HCT116 (cell line): ENCODE measurements at regions not wholly inside any gene's neighbourhood (a gene's known extent, or its start where the extent isn't known, plus 50 kb on each side); places are given as distances from the start of the nearest gene placed in this dataset.

Source experiments
- ATAC-seq: fragments of 200-7000 bp; cut with Tn5 transposase; 2 replicates; pipeline ENCODE4 v1.9.1; 2020; ENCODE audit warnings: mild to moderate bottlenecking, moderate library complexity
- BruUV-seq: library from RNA; stranded (reverse); fragments of 400-500 nt; replicated peaks from 2 replicates; lab custom pipeline; 2021; lab: Mats Ljungman, UMichigan
- CTCF ChIA-PET: fragments of 300-600 bp; sonication (Branson Sonifier 250); formaldehyde crosslinking; loops from one replicate; lab custom pipeline; 2021; ENCODE audit warnings: antibody characterized with exemption; lab: Charles Lee
- POLR2A ChIA-PET: fragments of 300-600, 350-600 bp; sonication (Branson Sonifier 250); formaldehyde crosslinking; loops from one replicate; lab custom pipeline; 2021; ENCODE audit warnings: antibody characterized with exemption; lab: Charles Lee
- RAD21 ChIA-PET, 2 experiments: fragments of 300-600 bp; sonication (Branson Sonifier 250); formaldehyde crosslinking; loops; one replicate each; lab custom pipeline; 2023; ENCODE audit warnings: low total read pairs in 2 of 2; ENCODE audit not compliant: uncharacterized antibody in 2 of 2, unreplicated experiment in 2 of 2, low non-redundant PET in 1 of 2; lab: Charles Lee
- DNase-seq: peaks from one replicate; pipeline ENCODE4 v3.0.0-alpha.2; 2010; ENCODE audit warnings: low read depth, low spot score
- H2AFZ ChIP-seq: fragments of 200-600 bp; shearing (Covaris generic), sonication (generic); 2 replicates; pipeline ENCODE4 v1.6.1; 2017; ENCODE audit warnings: low read depth, mixed run types, mixed read lengths, antibody characterized with exemption, low read length; ENCODE audit not compliant: poor library complexity, severe bottlenecking
- H3K27ac ChIP-seq: 2 replicates; pipeline ENCODE4 v1.5.1; 2012; ENCODE audit warnings: low read depth, low read length
- H3K27me3 ChIP-seq: fragments of 200-600 bp; sonication (generic); 2 replicates; pipeline ENCODE4 v1.6.1; 2016; ENCODE audit warnings: mixed run types, low read length, mixed read lengths; ENCODE audit not compliant: insufficient read depth
- H3K36me3 ChIP-seq, 2 experiments: fragments of 200-500 bp in 1 of 2; fragments of 200-600 bp in 1 of 2; sonication (Bioruptor generic) in 1 of 2; sonication (generic) in 1 of 2; 2 replicates each; pipeline versions ENCODE4 v1.5.1 to v1.6.1; 2014 to 2016; ENCODE audit warnings: low read length in 2 of 2, inconsistent platforms in 1 of 2, mixed read lengths in 1 of 2, mixed run types in 1 of 2; ENCODE audit not compliant: insufficient read depth in 2 of 2, control insufficient read depth in 1 of 2
- H3K4me1 ChIP-seq, 2 experiments: fragments of 200-600 bp in 1 of 2; sonication (generic) in 1 of 2; 2 replicates each; pipeline versions ENCODE4 v1.5.1 to v1.6.1; 2012 to 2017; ENCODE audit warnings: low read length in 2 of 2, inconsistent platforms in 1 of 2, mild to moderate bottlenecking in 1 of 2, mixed read lengths in 1 of 2, mixed run types in 1 of 2, moderate library complexity in 1 of 2; ENCODE audit not compliant: insufficient read depth in 2 of 2, control insufficient read depth in 1 of 2
- H3K4me2 ChIP-seq: fragments of 200-600 bp; sonication (generic); 2 replicates; pipeline ENCODE4 v1.6.1; 2017; ENCODE audit warnings: mixed run types, low read length, mixed read lengths
- H3K4me3 ChIP-seq, 2 experiments: fragments of 200-600 bp in 1 of 2; sonication (generic) in 1 of 2; replicated peaks in 1 of 2; 2 replicates each; pipeline ENCODE4 v1.5.1; 2011 to 2016; ENCODE audit warnings: low read length in 2 of 2, control low read depth in 1 of 2, low read depth in 1 of 2, mild to moderate bottlenecking in 1 of 2, mixed read lengths in 1 of 2, mixed run types in 1 of 2
- H3K79me2 ChIP-seq: fragments of 200-600 bp; sonication (generic); 2 replicates; pipeline ENCODE4 v1.6.1; 2017; ENCODE audit warnings: mild to moderate bottlenecking, mixed run types, low read length, moderate library complexity, mixed read lengths; ENCODE audit not compliant: insufficient read depth
- H3K9ac ChIP-seq: fragments of 200-600 bp; sonication (generic); 2 replicates; pipeline ENCODE4 v1.6.1; 2016; ENCODE audit warnings: low read length, mixed read lengths
- H3K9me2 ChIP-seq: fragments of 200-600 bp; sonication (generic), shearing (Covaris generic); 2 replicates; pipeline ENCODE4 v1.6.1; 2017; ENCODE audit warnings: mixed run types, mild to moderate bottlenecking, moderate library complexity; ENCODE audit not compliant: insufficient read depth
- H3K9me3 ChIP-seq, 2 experiments: fragments of 200-500 bp in 1 of 2; fragments of 200-600 bp in 1 of 2; sonication (Bioruptor generic) in 1 of 2; sonication (generic) in 1 of 2; 2 replicates each; pipeline ENCODE4 v1.6.1; 2014 to 2017; ENCODE audit warnings: low read length in 2 of 2, mixed read lengths in 2 of 2, inconsistent platforms in 1 of 2, low read depth in 1 of 2, mild to moderate bottlenecking in 1 of 2, mixed run types in 1 of 2, moderate library complexity in 1 of 2; ENCODE audit not compliant: control insufficient read depth in 1 of 2, insufficient read depth in 1 of 2
- H4K20me1 ChIP-seq: fragments of 200-600 bp; sonication (generic), shearing (Covaris generic); 2 replicates; pipeline ENCODE4 v1.6.1; 2017; ENCODE audit warnings: mixed run types, mild to moderate bottlenecking, moderate library complexity; ENCODE audit not compliant: insufficient read depth
- CBX3 ChIP-seq: IDR thresholded peaks from 2 replicates; pipeline ENCODE4 v1.6.1; 2012; ENCODE audit warnings: low read depth
- CEBPB ChIP-seq: IDR thresholded peaks from 2 replicates; pipeline ENCODE4 v1.6.1; 2012; ENCODE audit warnings: low read depth
- CTCF ChIP-seq, 3 experiments: fragments of 200-600 bp in 1 of 3; sonication (generic) in 1 of 3; IDR thresholded peaks in 2 of 3; conservative IDR thresholded peaks in 1 of 3; 2 replicates each; pipeline ENCODE4 v1.5.1; 2012 to 2017; ENCODE audit warnings: low read depth in 2 of 3, low read length in 2 of 3, antibody characterized with exemption in 1 of 3, borderline replicate concordance in 1 of 3, control low read depth in 1 of 3, mild to moderate bottlenecking in 1 of 3, mixed read lengths in 1 of 3, mixed run types in 1 of 3, moderate library complexity in 1 of 3; ENCODE audit not compliant: insufficient read depth in 1 of 3
- ELF1 ChIP-seq: IDR thresholded peaks from 2 replicates; pipeline ENCODE4 v1.6.1; 2012; ENCODE audit warnings: low read depth, borderline replicate concordance
- EZH2 ChIP-seq: fragments of 200-600 bp; sonication (generic); IDR thresholded peaks from 2 replicates; pipeline ENCODE4 v1.6.1; 2017; ENCODE audit warnings: antibody characterized with exemption, mixed run types
- EZH2phosphoT487 ChIP-seq: fragments of 200-600 bp; IDR thresholded peaks from 2 replicates; pipeline ENCODE4 v1.6.1; 2018; ENCODE audit warnings: antibody characterized with exemption, borderline replicate concordance
- FOSL1 ChIP-seq: IDR thresholded peaks from 2 replicates; pipeline ENCODE4 v1.6.1; 2012; ENCODE audit warnings: low read depth
- MAX ChIP-seq: IDR thresholded peaks from 2 replicates; pipeline ENCODE4 v1.6.1; 2012
- POLR2A ChIP-seq: IDR thresholded peaks from 2 replicates; pipeline ENCODE4 v1.7.0; 2011; ENCODE audit warnings: borderline replicate concordance; ENCODE audit not compliant: insufficient read depth, insufficient read length; ENCODE audit errors: extremely low read depth
- RAD21 ChIP-seq: IDR thresholded peaks from 2 replicates; pipeline ENCODE4 v1.6.1; 2012; ENCODE audit warnings: low read depth, mild to moderate bottlenecking
- REST ChIP-seq: IDR thresholded peaks from 2 replicates; pipeline ENCODE4 v1.6.1; 2012; ENCODE audit warnings: low read depth
- SRF ChIP-seq: IDR thresholded peaks from 2 replicates; pipeline ENCODE4 v1.6.1; 2012; ENCODE audit warnings: low read depth
- YY1 ChIP-seq: IDR thresholded peaks from 2 replicates; pipeline ENCODE4 v1.6.1; 2011; ENCODE audit warnings: low read length, low read depth, moderate library complexity, mild to moderate bottlenecking; ENCODE audit not compliant: insufficient replicate concordance; ENCODE audit errors: extremely low read depth
- ZBTB33 ChIP-seq: IDR thresholded peaks from 2 replicates; pipeline ENCODE4 v1.6.1; 2011; ENCODE audit warnings: mild to moderate bottlenecking, low read length, moderate library complexity; ENCODE audit not compliant: insufficient replicate concordance; ENCODE audit errors: extremely low read depth
- ZNF274 ChIP-seq: fragments of 200-500 bp; sonication (Bioruptor generic); IDR thresholded peaks from 2 replicates; pipeline ENCODE4 v1.6.1; 2014; ENCODE audit warnings: mild to moderate bottlenecking, low read depth, low read length, inconsistent platforms
- intact Hi-C: fragments of 100-400 bp; cut with micrococcal nuclease; formaldehyde crosslinking; loops from 2 replicates; pipeline ENCODE4 v1.10.0; 2022

- H3K9me3 ChIP-seq, result no peaks in the 10 kb centered on the region
- H3K9ac ChIP-seq, result no peak overlapping the region
- H3K4me1 ChIP-seq, result no peaks in the 10 kb centered on the region
- BruUV-seq, result no TSS peak
- no peak for TF ChIP-seq EZH2
- TF ChIP-seq ZBTB33, result no peak
- no peak for TF ChIP-seq POLR2A
- no peak for TF ChIP-seq SRF
- TF ChIP-seq REST, result no peak
- TF ChIP-seq CBX3, result no peak
- no peak for TF ChIP-seq CTCF (IDR thresholded peaks at IDR 0.05 in 2 of 3, conservative IDR thresholded peaks at IDR 0.05 in 1 of 3; ENCODE audit: borderline replicate concordance in 1 of 3, insufficient read depth in 1 of 3, low read depth in 2 of 3, low read length in 2 of 3)
- TF ChIP-seq MAX, result no peak
- no peak for TF ChIP-seq RAD21
- TF ChIP-seq FOSL1, result no peak
- no peak for TF ChIP-seq ELF1
- TF ChIP-seq YY1, result no peak
- no peak for TF ChIP-seq ZNF274
- TF ChIP-seq CEBPB, result no peak
- no peak for TF ChIP-seq EZH2phosphoT487
- no peak overlapping the region for H2AFZ ChIP-seq
- RAD21 ChIA-PET, result no interaction called here
- no peak for DNase-seq
- H3K36me3 ChIP-seq, result no peaks in the 10 kb centered on the region
- no peak overlapping the region for H3K27ac ChIP-seq
- no peak overlapping the region for H3K4me3 ChIP-seq
- no peaks in the 10 kb centered on the region for H3K79me2 ChIP-seq
- H3K9me2 ChIP-seq, result no peaks in the 10 kb centered on the region
- no peak for ATAC-seq
- POLR2A ChIA-PET, result no interaction called here
- no peaks in the 10 kb centered on the region; the same call in 1 of the 2 replicates for H4K20me1 ChIP-seq
- no peaks in the 10 kb centered on the region for H3K27me3 ChIP-seq
- intact Hi-C loops, result no loop called here
- CTCF ChIA-PET, result no interaction called here
- H3K4me2 ChIP-seq, result no peak overlapping the region
These were observed 562.6 kb upstream of the CFAP20DC start for GRCh38 chr3:59612444-59612715.
